GM18505 (cell line): ENCODE measurements at regions not wholly inside any gene's neighbourhood (a gene's known extent, or its start where the extent isn't known, plus 50 kb on each side); places are given as distances from the start of the nearest gene placed in this dataset.

Experiments
- ATAC-seq: cut with Tn5 transposase; IDR thresholded peaks from one replicate; pipeline ENCODE4 v1.9.1; 2021; ENCODE audit not compliant: unreplicated experiment
- POLR2A ChIP-seq: IDR thresholded peaks from 4 replicates; pipeline ENCODE4 v1.6.1; 2011; ENCODE audit warnings: borderline replicate concordance; ENCODE audit not compliant: insufficient read depth, insufficient read length; ENCODE audit errors: extremely low read depth

- no peak for ATAC-seq
- TF ChIP-seq POLR2A = no peak
Observed at GRCh38 chr10:130863044-130863443, 448.5 kb downstream of the TCERG1L start.

DNA sequence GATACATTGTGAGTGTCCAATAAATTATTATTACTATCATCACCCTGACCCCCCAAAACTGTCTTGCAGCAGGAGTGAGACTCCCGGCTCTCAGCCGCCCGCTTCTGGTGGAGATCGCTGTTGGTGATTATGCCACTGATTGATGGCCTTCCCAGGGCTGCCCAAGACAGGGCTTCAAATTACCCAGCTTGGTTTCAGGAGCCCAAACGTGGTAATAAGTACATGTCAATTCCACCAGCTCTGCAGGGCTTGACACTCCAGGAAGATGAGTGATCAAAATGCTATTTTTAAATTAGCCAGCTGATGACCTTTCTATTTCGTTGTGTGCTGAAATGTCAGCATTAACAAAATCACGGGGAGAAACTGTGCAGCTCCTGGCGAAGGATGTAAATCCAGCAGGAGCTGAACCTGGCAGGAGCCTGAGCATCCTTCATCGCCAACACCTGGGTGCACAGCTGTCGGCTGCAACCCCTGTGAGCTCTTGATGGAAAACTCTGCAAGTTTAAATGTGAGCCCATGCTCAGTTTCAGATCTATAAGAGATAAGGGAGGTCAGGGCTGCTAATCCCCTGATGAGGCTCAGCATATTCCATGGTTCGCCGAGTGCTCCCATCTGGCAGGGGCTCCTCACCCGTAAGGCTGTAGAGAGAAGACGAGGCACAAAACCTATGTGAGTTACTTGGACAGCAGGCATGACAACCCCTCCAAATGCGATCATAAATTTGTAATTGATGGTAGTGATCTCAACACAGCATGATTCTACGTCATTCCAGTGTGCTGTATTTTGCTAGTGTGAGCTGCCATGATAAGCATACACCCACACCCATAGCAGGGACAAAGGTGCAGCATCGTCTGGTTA, 446.3 kb downstream of the TCERG1L start:
- ATAC-seq = no peak
- TF ChIP-seq POLR2A = no peak

DNA sequence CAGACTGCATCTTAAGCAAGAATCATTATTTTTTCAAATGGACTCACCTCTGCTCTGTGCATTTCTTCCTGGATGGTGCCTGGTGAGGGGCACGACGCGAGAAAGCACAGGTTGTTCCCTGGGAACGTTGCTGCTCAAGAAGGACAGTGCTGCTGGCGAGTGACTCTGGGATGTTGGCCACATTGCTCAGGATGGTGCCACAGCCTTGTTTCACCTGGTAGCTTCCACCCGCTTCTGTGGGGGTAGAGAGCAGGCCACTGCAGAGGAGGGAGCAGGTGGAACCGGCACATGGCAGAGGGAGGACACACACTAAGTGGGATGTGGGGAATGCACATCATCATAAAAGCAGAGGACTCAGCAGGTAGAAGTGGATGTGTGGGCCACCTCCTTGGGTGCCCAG, 444.7 kb downstream of the TCERG1L start:
- no peak for ATAC-seq
- TF ChIP-seq POLR2A = no peak

DNA sequence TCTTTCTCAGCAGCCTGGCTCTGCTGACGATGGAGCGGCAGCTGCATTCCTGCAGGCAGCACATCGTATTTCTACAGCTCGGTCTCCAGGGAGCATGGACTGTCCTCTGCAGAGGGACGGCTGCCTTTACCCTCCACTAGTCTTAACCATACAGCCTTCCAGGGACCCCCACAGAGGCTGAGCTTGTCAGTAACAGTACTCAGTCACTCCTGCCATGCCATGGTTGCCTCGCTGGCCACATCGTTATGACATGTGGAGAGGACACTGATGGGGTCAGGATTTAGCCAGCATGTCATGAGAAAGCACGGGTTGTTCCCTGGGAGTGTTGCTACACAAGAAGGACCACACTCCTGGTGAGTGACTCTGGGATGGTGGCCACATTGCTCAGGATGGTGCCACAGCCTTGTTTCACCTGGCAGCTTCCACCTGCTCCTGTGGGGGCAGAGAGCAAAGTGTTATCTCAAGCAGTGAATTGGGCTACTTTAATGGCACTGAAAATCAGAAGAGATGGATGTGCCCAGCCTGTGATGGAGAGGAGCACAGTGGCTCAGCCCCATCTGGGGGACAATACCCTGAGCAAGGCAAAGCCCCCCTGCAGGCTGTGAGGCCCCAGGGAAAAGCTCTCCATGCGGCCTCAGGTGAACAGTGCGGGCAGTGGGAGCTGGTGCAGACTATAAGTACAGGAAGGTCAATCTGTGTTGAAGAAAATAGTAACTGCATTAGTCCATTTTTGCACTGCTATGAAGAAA, 443.9 kb downstream of the TCERG1L start:
- ATAC-seq = no peak
- no peak for TF ChIP-seq POLR2A

GRCh38 chr10:130869179-130869841, 442.2 kb downstream of the TCERG1L start:
- no peak for TF ChIP-seq POLR2A
- ATAC-seq = no peak

GRCh38 chr10:130871406-130871805, 440.1 kb downstream of the TCERG1L start:
- no peak for ATAC-seq
- no peak for TF ChIP-seq POLR2A

GRCh38 chr10:130873636-130874035, 437.9 kb downstream of the TCERG1L start:
- ATAC-seq = no peak
- TF ChIP-seq POLR2A = no peak

GRCh38 chr10:130875116-130875515, 436.4 kb downstream of the TCERG1L start:
- TF ChIP-seq POLR2A = no peak
- ATAC-seq = no peak

- no peak for ATAC-seq
- TF ChIP-seq POLR2A = no peak
Observed at GRCh38 chr10:130875897-130876472, 435.5 kb downstream of the TCERG1L start.

- ATAC-seq = no peak
- no peak for TF ChIP-seq POLR2A
Observed at GRCh38 chr10:130877126-130877525, 434.4 kb downstream of the TCERG1L start.

DNA sequence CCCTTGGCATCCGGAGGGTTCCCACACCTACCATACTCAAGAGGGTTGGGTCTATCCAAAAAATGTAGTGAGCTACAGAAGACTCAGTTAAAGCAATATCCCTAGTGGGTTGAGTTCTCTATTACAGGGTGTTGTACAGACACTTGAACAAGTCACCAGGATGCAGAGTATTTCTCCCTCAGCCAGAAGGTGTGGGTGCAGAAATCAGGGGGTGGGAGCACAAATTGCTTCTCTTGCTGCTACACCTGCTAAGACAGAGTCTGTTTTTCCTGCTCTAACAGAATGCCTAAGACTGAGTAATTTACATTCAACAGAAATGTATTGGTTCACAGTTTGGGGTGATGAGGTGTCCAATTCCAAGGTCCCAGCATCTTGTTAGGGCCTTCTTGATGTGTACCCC, 433.4 kb downstream of the TCERG1L start:
- ATAC-seq = no peak
- no peak for TF ChIP-seq POLR2A

DNA sequence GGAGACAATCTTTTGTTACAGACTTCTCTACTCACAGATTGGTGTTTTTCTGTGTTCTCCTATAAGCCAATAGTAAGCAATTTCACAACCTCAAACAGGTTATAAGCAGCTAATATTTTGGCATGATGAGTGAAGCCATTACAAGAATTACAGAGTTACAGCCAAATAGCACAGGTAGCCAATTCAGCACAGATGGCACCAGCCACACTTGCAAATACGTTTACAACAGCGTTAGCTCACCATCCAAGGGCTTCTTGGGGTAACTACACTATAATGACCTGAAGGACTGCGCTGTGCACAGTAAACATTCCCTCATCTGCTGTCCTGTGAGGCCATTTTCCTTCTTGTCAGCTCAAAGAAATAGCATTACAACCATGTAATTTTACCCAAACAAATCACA, 428.6 kb downstream of the TCERG1L start:
- TF ChIP-seq POLR2A = no peak
- ATAC-seq = no peak

GRCh38 chr10:130884456-130884855, 427.1 kb downstream of the TCERG1L start:
- no peak for ATAC-seq
- no peak for TF ChIP-seq POLR2A
